H9 (cell line): ENCODE measurements at regions not wholly inside any gene's neighbourhood (a gene's known extent, or its start where the extent isn't known, plus 50 kb on each side); places are given as distances from the start of the nearest gene placed in this dataset.

Experiments used
- DNase-seq: peaks from one replicate; pipeline ENCODE4 v3.0.0-alpha.2; 2017
- H2AFZ ChIP-seq: one replicate; pipeline ENCODE4 v1.6.1; 2013; ENCODE audit warnings: mild to moderate bottlenecking, low read length, control low read depth, moderate library complexity
- H2AK5ac ChIP-seq: 2 replicates; pipeline ENCODE4 v1.6.1; 2013; ENCODE audit warnings: low read length, control low read depth, mixed read lengths; ENCODE audit not compliant: insufficient read length
- H2BK120ac ChIP-seq: one replicate; pipeline ENCODE4 v1.6.1; 2013; ENCODE audit warnings: low read depth, mild to moderate bottlenecking, low read length, control low read depth, inconsistent platforms; ENCODE audit not compliant: poor library complexity, severe bottlenecking
- H2BK12ac ChIP-seq: 2 replicates; pipeline ENCODE4 v1.6.1; 2013; ENCODE audit warnings: low read length, control low read depth, mixed read lengths, low read depth; ENCODE audit not compliant: insufficient read length
- H2BK15ac ChIP-seq: 2 replicates; pipeline ENCODE4 v1.6.1; 2013; ENCODE audit warnings: low read depth, low read length, control low read depth
- H2BK20ac ChIP-seq: one replicate; pipeline ENCODE4 v1.6.1; 2013; ENCODE audit warnings: low read depth, mild to moderate bottlenecking, low read length, control low read depth, inconsistent platforms; ENCODE audit not compliant: poor library complexity, severe bottlenecking
- H2BK5ac ChIP-seq: 2 replicates; pipeline ENCODE4 v1.6.1; 2013; ENCODE audit warnings: low read length, control low read depth, mixed read lengths; ENCODE audit not compliant: insufficient read length
- H3K14ac ChIP-seq: 2 replicates; pipeline ENCODE4 v1.6.1; 2013; ENCODE audit warnings: low read length, control low read depth; ENCODE audit not compliant: insufficient read depth
- H3K18ac ChIP-seq: 2 replicates; pipeline ENCODE4 v1.6.1; 2013; ENCODE audit warnings: low read depth, mild to moderate bottlenecking, mixed read lengths, low read length, control low read depth; ENCODE audit not compliant: insufficient read length
- H3K23ac ChIP-seq: 2 replicates; pipeline ENCODE4 v1.6.1; 2013; ENCODE audit warnings: low read length, control low read depth, mixed read lengths, low read depth; ENCODE audit not compliant: insufficient read length
- H3K23me2 ChIP-seq: 2 replicates; pipeline ENCODE4 v1.6.1; 2013; ENCODE audit warnings: low read depth, mild to moderate bottlenecking, mixed read lengths, low read length, control low read depth; ENCODE audit not compliant: insufficient read length, poor library complexity, severe bottlenecking
- H3K27ac ChIP-seq: 2 replicates; pipeline ENCODE4 v1.5.1; 2013; ENCODE audit warnings: low read length, control low read depth, mixed read lengths, low read depth; ENCODE audit not compliant: insufficient read length
- H3K27me3 ChIP-seq: 2 replicates; pipeline ENCODE4 v1.6.1; 2013; ENCODE audit warnings: low read length, control low read depth, inconsistent platforms; ENCODE audit not compliant: insufficient read depth
- H3K4ac ChIP-seq: 2 replicates; pipeline ENCODE4 v1.6.1; 2013; ENCODE audit warnings: low read depth, mild to moderate bottlenecking, control low read depth, inconsistent platforms, low read length, moderate library complexity
- H3K4me1 ChIP-seq: 2 replicates; pipeline ENCODE4 v1.6.1; 2013; ENCODE audit warnings: low read length, control low read depth, inconsistent platforms; ENCODE audit not compliant: insufficient read depth
- H3K4me2 ChIP-seq: 2 replicates; pipeline ENCODE4 v1.6.1; 2013; ENCODE audit warnings: low read length, control low read depth, mixed read lengths; ENCODE audit not compliant: insufficient read length, insufficient read depth
- H3K56ac ChIP-seq: 2 replicates; pipeline ENCODE4 v1.6.1; 2013; ENCODE audit warnings: low read depth, mild to moderate bottlenecking, mixed read lengths, low read length, control low read depth; ENCODE audit not compliant: insufficient read length
- H3K79me1 ChIP-seq: 2 replicates; pipeline ENCODE4 v1.6.1; 2013; ENCODE audit warnings: low read depth, mild to moderate bottlenecking, moderate library complexity, low read length, control low read depth, inconsistent platforms; ENCODE audit not compliant: insufficient read depth, poor library complexity, severe bottlenecking
- H3K79me2 ChIP-seq: 2 replicates; pipeline ENCODE4 v1.6.1; 2013; ENCODE audit warnings: low read length, control low read depth, inconsistent platforms; ENCODE audit not compliant: insufficient read depth
- H3K9ac ChIP-seq: 2 replicates; pipeline ENCODE4 v1.6.1; 2013; ENCODE audit warnings: low read length, control low read depth, mixed read lengths; ENCODE audit not compliant: insufficient read length; ENCODE audit errors: extremely low read depth
- H3K9me3 ChIP-seq: one replicate; pipeline ENCODE4 v1.6.1; 2013; ENCODE audit warnings: low read depth, low read length, inconsistent platforms; ENCODE audit not compliant: control insufficient read depth
- H3T11ph ChIP-seq: one replicate; pipeline ENCODE4 v1.6.1; 2013; ENCODE audit warnings: mild to moderate bottlenecking, low read length, control low read depth, inconsistent platforms
- H4K20me1 ChIP-seq: one replicate; pipeline ENCODE4 v1.6.1; 2013; ENCODE audit not compliant: control insufficient read depth, insufficient read length, insufficient read depth
- H4K5ac ChIP-seq: 2 replicates; pipeline ENCODE4 v1.6.1; 2013; ENCODE audit warnings: low read depth, mild to moderate bottlenecking, mixed read lengths, low read length, control low read depth; ENCODE audit not compliant: insufficient read length
- H4K8ac ChIP-seq: replicated peaks from 2 replicates; pipeline ENCODE4 v1.6.1; 2013; ENCODE audit warnings: low read length, control low read depth, mixed read lengths, low read depth; ENCODE audit not compliant: insufficient read length
- H4K91ac ChIP-seq: 2 replicates; pipeline ENCODE4 v1.6.1; 2013; ENCODE audit warnings: low read depth, mild to moderate bottlenecking, moderate library complexity, mixed read lengths, low read length, control low read depth; ENCODE audit not compliant: insufficient read length
- H3K27ac Mint-ChIP-seq, 3 experiments: 2 replicates in 2 of 3; 3 replicates in 1 of 3; pipeline ENCODE4 v1.8.0; 2020 to 2021; ENCODE audit warnings: mixed read lengths in 3 of 3, mild to moderate bottlenecking in 1 of 3, moderate library complexity in 1 of 3
- H3K27me3 Mint-ChIP-seq: 2 replicates; pipeline ENCODE4 v1.8.0; 2021; ENCODE audit warnings: low read depth, mild to moderate bottlenecking, moderate library complexity, mixed read lengths
- H3K36me3 Mint-ChIP-seq, 3 experiments: 2 replicates in 2 of 3; 3 replicates in 1 of 3; pipeline ENCODE4 v1.8.0; 2020 to 2021; ENCODE audit warnings: low read depth in 3 of 3, mixed read lengths in 3 of 3; ENCODE audit not compliant: insufficient read depth in 1 of 3
- H3K4me1 Mint-ChIP-seq, 2 experiments: 2 replicates each; pipeline ENCODE4 v1.8.0; 2020; ENCODE audit warnings: mixed read lengths in 2 of 2
- H3K4me3 Mint-ChIP-seq, 2 experiments: 2 replicates in 1 of 2; 3 replicates in 1 of 2; pipeline ENCODE4 v1.8.0; 2020 to 2021; ENCODE audit warnings: mild to moderate bottlenecking in 2 of 2, mixed read lengths in 2 of 2, moderate library complexity in 1 of 2
- H3K9me3 Mint-ChIP-seq, 2 experiments: 2 replicates in 1 of 2; 3 replicates in 1 of 2; pipeline ENCODE4 v1.8.0; 2020; ENCODE audit warnings: mild to moderate bottlenecking in 2 of 2, mixed read lengths in 2 of 2, moderate library complexity in 1 of 2
- WGBS: extraction: QIAGEN DNeasy Blood & Tissue Kit; methylation state at CpG from one replicate; pipeline ENCODE4 v1.1.7; 2013; ENCODE audit warnings: missing lambda C conversion rate, low lambda C conversion rate, mixed read lengths; ENCODE audit not compliant: insufficient read length; ENCODE audit errors: extremely low coverage; 5-methylcytosine and 5-hydroxymethylcytosine counted together
- TF ChIP-seq, protein P1 (sequence below): fragments of 200-600 bp; sonication (generic); conservative IDR thresholded peaks from 3 replicates; pipeline ENCODE4 v1.8.0; 2021; ENCODE audit warnings: antibody characterized with exemption, mild to moderate bottlenecking

DNA sequence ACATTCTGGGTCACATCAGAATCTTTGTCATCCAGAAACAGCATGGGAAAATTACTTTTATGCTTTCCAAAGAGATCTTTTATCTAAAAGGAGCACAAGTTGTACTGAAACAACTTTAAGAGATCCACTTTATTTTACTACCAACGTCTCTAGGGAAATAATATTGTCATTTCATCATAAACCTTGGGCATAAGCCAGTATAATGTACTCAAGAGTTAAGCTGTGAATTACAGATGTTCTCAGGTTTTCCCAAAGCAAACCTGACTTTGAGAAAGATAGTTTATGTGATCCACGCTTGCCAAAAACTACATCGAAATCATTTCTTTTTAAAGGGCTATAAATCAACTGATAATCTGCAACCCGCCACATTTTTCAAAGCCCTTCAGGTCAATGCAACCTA, 124.1 kb upstream of the CRBN start:
- no peak overlapping the region for H2AFZ ChIP-seq
- TF ChIP-seq, protein P1, sequence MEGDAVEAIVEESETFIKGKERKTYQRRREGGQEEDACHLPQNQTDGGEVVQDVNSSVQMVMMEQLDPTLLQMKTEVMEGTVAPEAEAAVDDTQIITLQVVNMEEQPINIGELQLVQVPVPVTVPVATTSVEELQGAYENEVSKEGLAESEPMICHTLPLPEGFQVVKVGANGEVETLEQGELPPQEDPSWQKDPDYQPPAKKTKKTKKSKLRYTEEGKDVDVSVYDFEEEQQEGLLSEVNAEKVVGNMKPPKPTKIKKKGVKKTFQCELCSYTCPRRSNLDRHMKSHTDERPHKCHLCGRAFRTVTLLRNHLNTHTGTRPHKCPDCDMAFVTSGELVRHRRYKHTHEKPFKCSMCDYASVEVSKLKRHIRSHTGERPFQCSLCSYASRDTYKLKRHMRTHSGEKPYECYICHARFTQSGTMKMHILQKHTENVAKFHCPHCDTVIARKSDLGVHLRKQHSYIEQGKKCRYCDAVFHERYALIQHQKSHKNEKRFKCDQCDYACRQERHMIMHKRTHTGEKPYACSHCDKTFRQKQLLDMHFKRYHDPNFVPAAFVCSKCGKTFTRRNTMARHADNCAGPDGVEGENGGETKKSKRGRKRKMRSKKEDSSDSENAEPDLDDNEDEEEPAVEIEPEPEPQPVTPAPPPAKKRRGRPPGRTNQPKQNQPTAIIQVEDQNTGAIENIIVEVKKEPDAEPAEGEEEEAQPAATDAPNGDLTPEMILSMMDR, result no peak
- H2BK5ac ChIP-seq, result no peak overlapping the region
- no peak overlapping the region for H2BK120ac ChIP-seq
- no peak overlapping the region for H3K18ac ChIP-seq
- H3K27me3 ChIP-seq, result no peaks in the 10 kb centered on the region
- no peak overlapping the region for H2BK15ac ChIP-seq
- H3K9me3 ChIP-seq, result no peaks in the 10 kb centered on the region
- DNase-seq, result no peak
- H2BK12ac ChIP-seq, result no peak overlapping the region
- no peak overlapping the region for H3K4ac ChIP-seq
- Mint-ChIP-seq H3K4me3 (no peak overlapping the region), H3K9me3 (no peaks in the 10 kb centered on the region; a peak in 1 of 5 replicates), H3K27ac (no peak overlapping the region), H3K27me3 (no peaks in the 10 kb centered on the region), H3K36me3 (no peaks in the 10 kb centered on the region), H3K4me1 (no peaks in the 10 kb centered on the region; a peak in 1 of 4 replicates)
- H2BK20ac ChIP-seq, result no peak overlapping the region
- H3K79me1 ChIP-seq, result no peaks in the 10 kb centered on the region
- H4K20me1 ChIP-seq, result no peaks in the 10 kb centered on the region
- no peak overlapping the region for H3K27ac ChIP-seq
- no peak overlapping the region for H3K14ac ChIP-seq
- H3K79me2 ChIP-seq, result no peaks in the 10 kb centered on the region
- H2AK5ac ChIP-seq, result no peak overlapping the region
- H3K23ac ChIP-seq, result no peak overlapping the region
- no peak overlapping the region for H4K8ac ChIP-seq
- no peak overlapping the region for H3T11ph ChIP-seq
- no peak overlapping the region for H3K56ac ChIP-seq
- H4K5ac ChIP-seq, result no peak overlapping the region
- H3K4me1 ChIP-seq, result no peaks in the 10 kb centered on the region
- no peak overlapping the region for H3K4me2 ChIP-seq
- no peak overlapping the region for H4K91ac ChIP-seq
- H3K23me2 ChIP-seq, result no peaks in the 10 kb centered on the region
- WGBS, result no CpG with 5 or more reads among the region's 4 CpGs
- no peak overlapping the region for H3K9ac ChIP-seq
